Motor neuron (in vitro differentiated cells): ENCODE measurements at regions not wholly inside any gene's neighbourhood (a gene's known extent, or its start where the extent isn't known, plus 50 kb on each side); places are given as distances from the start of the nearest gene placed in this dataset.

Experiments used
- ATAC-seq, 8 experiments: fragments of 200-7000 bp; cut with Tn5 transposase; replicated peaks in 6 of 8; 2 replicates each; pipeline ENCODE4 v1.8.0; 2021; ENCODE audit warnings: mild to moderate bottlenecking in 8 of 8, moderate library complexity in 8 of 8
- H3K27ac ChIP-seq, 2 donors: fragments of 250-450 bp; sonication (Bioruptor Pico); 2 replicates each; pipeline ENCODE4 v1.9.0; 2021; ENCODE audit warnings: antibody characterized with exemption in 2 of 2, mild to moderate bottlenecking in 2 of 2, moderate library complexity in 1 of 2
- H3K4me1 ChIP-seq, 2 donors: fragments of 250-450 bp; sonication (Bioruptor Pico); replicated peaks in 1 of 2; 2 replicates each; pipeline ENCODE4 v1.6.1; 2021; ENCODE audit warnings: antibody characterized with exemption in 2 of 2, mild to moderate bottlenecking in 2 of 2, moderate library complexity in 1 of 2
- H3K4me3 ChIP-seq, 5 donors: fragments of 250-450 bp; sonication (Bioruptor Pico); 2 replicates each; pipeline ENCODE4 v1.9.0; 2021; ENCODE audit warnings: antibody characterized with exemption in 5 of 5, mild to moderate bottlenecking in 5 of 5, moderate library complexity in 4 of 5
- WGBS, 10 experiments: fragments of 450-650 bp; shearing (Covaris generic); methylation state at CpG; one replicate each; pipeline ENCODE4 v1.0.0; 2022; 5-methylcytosine and 5-hydroxymethylcytosine counted together
- in situ Hi-C, 9 experiments: fragments of 400-800 bp; cut with MboI; loops; one replicate each; pipeline ENCODE4 v1.15.0; 2021; ENCODE audit warnings: low sequenced_read_pairs in 9 of 9, low pct_unique_long_range_greater_than_20kb in 2 of 9; ENCODE audit not compliant: unreplicated experiment in 9 of 9

- peaks cover 49 to 59% of the 10 kb centered on the region in 2 donors for H3K4me1 ChIP-seq
- WGBS, 10 experiments = 13 to 93% (median 40%) methylated on average over 1 to 2 of the region's 2 CpGs; no CpG with 5 or more reads in 2 of the 10 experiments
- peak in 3 of 8 experiments; percentile 18 to 23 (median 21) for ATAC-seq
- H3K27ac ChIP-seq = peak overlapping the region; percentile 37 to 71
- in situ Hi-C loops = no loop called here
- no peak overlapping the region for H3K4me3 ChIP-seq
These were observed 132.2 kb downstream of the NKX6-1 start for GRCh38 chr4:84366907-84367306.

- Histone ChIP-seq H3K4me3 (no peak overlapping the region), H3K27ac (peak overlapping the region; percentile 30 to 75), H3K4me1 (peaks cover 49 to 62% of the 10 kb centered on the region in 2 donors)
- ATAC-seq = peak in 6 of 8 experiments; percentile 43 to 84 (median 82)
- WGBS, 10 experiments = 0 to 22% (median 0%) methylated on average over 1 to 3 of the region's 3 CpGs; no CpG with 5 or more reads in 3 of the 10 experiments
- in situ Hi-C loops = no loop called here
These were observed 132.9 kb downstream of the NKX6-1 start for GRCh38 chr4:84366161-84366560.

DNA sequence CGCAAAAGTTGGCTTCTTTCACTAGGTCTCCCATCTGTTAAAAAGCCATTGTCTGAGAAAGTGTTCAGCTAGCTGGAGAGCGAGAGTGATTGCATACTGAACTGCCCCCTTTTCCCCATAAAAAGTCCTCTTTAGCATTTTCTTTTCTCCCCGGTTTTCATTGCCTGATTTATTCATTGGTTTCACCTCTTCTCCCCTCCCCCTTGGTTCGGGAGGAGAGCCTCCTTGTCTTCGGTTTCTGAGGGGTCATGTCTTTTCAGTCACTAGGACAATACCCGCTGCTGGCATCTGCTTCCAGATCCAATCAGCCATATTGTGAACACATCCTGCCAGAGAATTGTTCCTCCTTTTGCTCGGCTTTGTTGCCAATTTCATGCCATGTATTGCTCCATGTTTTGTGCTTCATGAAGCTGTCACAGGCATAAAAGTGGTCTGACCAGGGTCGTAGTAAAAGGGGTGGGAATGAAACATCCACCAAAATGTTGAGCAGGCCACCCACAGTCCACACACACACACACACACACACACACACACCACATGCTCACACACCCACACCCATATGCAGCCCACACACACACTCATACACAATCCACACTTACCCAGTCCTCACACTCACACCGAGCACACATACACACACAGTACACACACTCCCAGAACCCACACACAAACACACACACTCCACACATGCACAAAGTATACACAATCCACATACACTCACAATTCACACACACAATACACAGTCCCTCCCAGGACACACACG, 136.0 kb downstream of the NKX6-1 start:
- Histone ChIP-seq H3K4me3 (no peak overlapping the region), H3K27ac (peak overlapping the region; percentile 82 to 84), H3K4me1 (peaks cover 48 to 60% of the 10 kb centered on the region in 2 donors)
- ATAC-seq = peak in 5 of 8 experiments; percentile 49 to 68 (median 65)
- in situ Hi-C loops = no loop called here
- WGBS, 10 experiments = 0 to 32% (median 14%) methylated on average over 1 to 9 of the region's 10 CpGs; no CpG with 5 or more reads in 1 of the 10 experiments

GRCh38 chr4:84342161-84342560, 156.9 kb downstream of the NKX6-1 start:
- in situ Hi-C loops = no loop called here
- Histone ChIP-seq H3K4me3 (no peak overlapping the region), H3K27ac (no peak overlapping the region), H3K4me1 (no peaks in the 10 kb centered on the region)
- WGBS, 10 experiments = 60 to 100% (median 93%) methylated on average over 1 to 2 of the region's 3 CpGs; no CpG with 5 or more reads in 7 of the 10 experiments
- ATAC-seq = no peak

GRCh38 chr4:84341559-84341958, 157.5 kb downstream of the NKX6-1 start:
- Histone ChIP-seq H3K4me3 (no peak overlapping the region), H3K27ac (no peak overlapping the region), H3K4me1 (no peaks in the 10 kb centered on the region)
- in situ Hi-C loops = no loop called here
- no peak for ATAC-seq

DNA sequence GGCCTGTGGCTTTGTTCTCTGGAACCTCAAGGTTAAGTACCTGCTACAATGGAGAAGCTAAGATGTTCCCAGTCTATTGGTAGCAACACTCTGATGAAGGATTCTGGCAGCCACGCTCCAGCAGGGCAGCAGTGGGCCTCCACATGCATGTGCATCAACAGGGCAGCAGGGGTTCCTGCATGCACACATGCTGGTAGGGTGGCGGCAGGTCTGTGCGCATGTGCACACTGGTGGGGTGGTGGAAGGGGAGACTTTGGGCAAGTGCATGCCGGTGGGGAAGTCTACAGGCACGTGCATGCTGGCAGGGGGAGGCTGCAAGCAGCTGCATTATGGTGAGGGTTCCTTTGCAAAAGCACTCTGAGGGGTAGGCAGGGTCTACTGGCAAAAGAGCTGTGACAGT, 160.7 kb downstream of the NKX6-1 start:
- in situ Hi-C loops = no loop called here
- WGBS, 10 experiments = 0 to 94% (median 80%) methylated on average over 1 to 3 of the region's 5 CpGs; no CpG with 5 or more reads in 7 of the 10 experiments

DNA sequence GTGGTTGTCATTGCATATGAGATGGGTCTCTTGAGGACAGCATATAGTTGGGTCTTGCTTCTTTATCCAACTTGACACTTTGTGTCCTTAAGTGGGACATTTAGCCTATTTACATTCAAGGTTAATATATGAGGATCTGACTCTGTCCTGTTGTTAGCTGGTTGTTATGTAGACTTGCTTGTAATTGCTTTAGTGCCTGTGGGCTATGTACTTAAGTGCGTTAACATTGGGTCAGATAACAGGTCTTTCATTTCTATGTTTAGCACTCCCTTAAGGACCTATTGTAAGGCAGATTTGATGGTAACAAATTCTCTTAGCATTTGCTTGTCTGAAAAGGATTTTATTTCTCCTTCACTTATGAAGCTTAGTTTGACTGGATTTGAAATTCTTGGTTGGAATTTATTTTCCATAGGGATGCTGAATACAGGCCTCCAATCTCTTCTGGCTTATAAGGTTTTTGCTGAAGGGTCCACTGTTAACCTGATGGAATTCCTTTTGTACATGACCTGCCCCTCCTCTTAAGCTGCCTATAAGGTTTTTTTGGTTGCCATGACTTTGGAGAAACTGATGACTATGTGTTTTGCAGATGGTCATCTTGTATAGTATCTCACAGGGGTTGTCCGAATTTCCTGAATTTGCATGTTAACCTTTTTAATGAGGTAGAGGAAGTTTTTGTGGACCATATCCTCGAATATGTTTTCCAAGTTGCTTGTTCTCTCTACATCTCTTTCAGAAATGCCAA, 162.0 kb downstream of the NKX6-1 start:
- Histone ChIP-seq H3K27ac (no peak overlapping the region), H3K4me3 (no peak overlapping the region), H3K4me1 (no peaks in the 10 kb centered on the region)
- WGBS, 10 experiments = 6 to 88% (median 57%) methylated on average over 1 to 3 of the region's 3 CpGs
- ATAC-seq = no peak
- in situ Hi-C loops = no loop called here

More for the DNA sequence above, 160.7 kb downstream of the NKX6-1 start:
- no peaks in the 10 kb centered on the region for H3K4me1 ChIP-seq
- no peak overlapping the region for H3K27ac ChIP-seq
- ATAC-seq = no peak
- H3K4me3 ChIP-seq = no peak overlapping the region

DNA sequence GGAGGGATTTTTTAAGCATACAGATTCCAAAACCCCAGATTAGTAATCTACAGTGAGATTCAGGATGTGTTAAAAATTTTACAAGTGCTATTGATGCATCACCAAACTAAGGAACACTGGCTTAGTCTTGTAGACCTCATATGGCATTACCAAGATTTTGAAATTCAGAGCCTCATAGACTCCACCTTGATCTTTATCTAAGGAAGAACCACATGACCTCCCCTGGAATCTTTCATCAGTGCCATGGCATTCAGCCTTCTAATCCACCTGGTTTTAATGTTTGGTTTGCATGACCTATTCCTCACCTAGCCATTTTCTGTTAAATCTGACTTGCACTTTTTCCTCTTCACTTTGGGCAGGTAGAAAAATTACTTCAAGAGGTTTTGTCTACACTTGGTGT, 171.6 kb downstream of the NKX6-1 start:
- no peak for ATAC-seq
- Histone ChIP-seq H3K4me3 (no peak overlapping the region), H3K4me1 (peaks cover 21 to 24% of the 10 kb centered on the region in 2 donors), H3K27ac (no peak overlapping the region)
- in situ Hi-C loops = no loop called here

DNA sequence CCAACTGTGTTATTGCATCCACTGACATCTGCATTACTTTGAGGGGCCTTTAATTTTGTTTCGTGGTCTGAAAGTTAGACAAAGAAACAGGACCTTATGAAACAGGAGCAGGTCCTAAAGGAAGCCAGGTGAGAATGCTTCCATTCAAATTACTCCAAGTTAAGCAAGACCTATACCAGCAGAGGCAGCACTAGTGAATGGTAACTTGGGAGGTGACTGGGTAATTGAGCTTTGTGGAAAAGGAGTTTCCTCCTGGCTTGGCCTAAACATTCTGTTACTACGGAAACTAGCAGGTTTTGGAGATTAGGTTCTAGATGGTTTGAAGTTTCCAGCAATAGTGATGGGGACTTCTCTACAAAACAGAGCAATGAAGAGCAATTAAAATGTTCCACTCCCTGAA, 173.5 kb downstream of the NKX6-1 start:
- in situ Hi-C loops = no loop called here
- ATAC-seq = no peak
- Histone ChIP-seq H3K4me1 (peaks cover 21 to 24% of the 10 kb centered on the region in 2 donors), H3K27ac (no peak overlapping the region), H3K4me3 (no peak overlapping the region)
- WGBS, 10 experiments = 6 to 100% (median 80%) methylated on average over 1 to 2 of the region's 2 CpGs; no CpG with 5 or more reads in 3 of the 10 experiments

- peak overlapping the region; percentile 16 to 35 for H3K27ac ChIP-seq
- in situ Hi-C loops = no loop called here
- H3K4me3 ChIP-seq = no peak overlapping the region
- ATAC-seq = peak in 6 of 8 experiments; percentile 20 to 98 (median 97)
- H3K4me1 ChIP-seq = peaks cover 21 to 32% of the 10 kb centered on the region in 2 donors
- 0 to 54% (median 8%) methylated on average over 1 to 11 of the region's 16 CpGs; no CpG with 5 or more reads in 2 of the 10 experiments for WGBS, 10 experiments
These were observed 174.5 kb downstream of the NKX6-1 start for GRCh38 chr4:84324303-84325245.

- in situ Hi-C loops = no loop called here
These were observed 180.0 kb downstream of the NKX6-1 start for GRCh38 chr4:84319124-84319523.

GRCh38 chr4:84317513-84317912, 181.6 kb downstream of the NKX6-1 start:
- Histone ChIP-seq H3K27ac (no peak overlapping the region), H3K4me1 (peaks cover 0 to 17% of the 10 kb centered on the region in 2 donors), H3K4me3 (no peak overlapping the region)
- in situ Hi-C loops = no loop called here
- no peak for ATAC-seq

More at GRCh38 chr4:84319124-84319523, 180.0 kb downstream of the NKX6-1 start:
- H3K4me1 ChIP-seq = peaks cover 6 to 22% of the 10 kb centered on the region in 2 donors
- H3K27ac ChIP-seq = no peak overlapping the region
- WGBS, 10 experiments = 0 to 100% (median 94%) methylated on average over 1 to 4 of the region's 4 CpGs; no CpG with 5 or more reads in 4 of the 10 experiments
- peak in 2 of 8 experiments; percentile 22 to 81 for ATAC-seq
- H3K4me3 ChIP-seq = no peak overlapping the region
